Hypothalamus (tissue), 51 donors: ENCODE measurements at regions not wholly inside any gene's neighbourhood (a gene's known extent, or its start where the extent isn't known, plus 50 kb on each side); places are given as distances from the start of the nearest gene placed in this dataset.
"Not testable (repeated sequence)": the region's sequence is repeated elsewhere in the genome, so short reads cannot be mapped to it uniquely, and the experiment has no call there.

Source experiments
- DNase-seq, 51 donors: peaks; one replicate each; lab custom pipeline; 2025; lab: John Stamatoyannopoulos, UW

DNA sequence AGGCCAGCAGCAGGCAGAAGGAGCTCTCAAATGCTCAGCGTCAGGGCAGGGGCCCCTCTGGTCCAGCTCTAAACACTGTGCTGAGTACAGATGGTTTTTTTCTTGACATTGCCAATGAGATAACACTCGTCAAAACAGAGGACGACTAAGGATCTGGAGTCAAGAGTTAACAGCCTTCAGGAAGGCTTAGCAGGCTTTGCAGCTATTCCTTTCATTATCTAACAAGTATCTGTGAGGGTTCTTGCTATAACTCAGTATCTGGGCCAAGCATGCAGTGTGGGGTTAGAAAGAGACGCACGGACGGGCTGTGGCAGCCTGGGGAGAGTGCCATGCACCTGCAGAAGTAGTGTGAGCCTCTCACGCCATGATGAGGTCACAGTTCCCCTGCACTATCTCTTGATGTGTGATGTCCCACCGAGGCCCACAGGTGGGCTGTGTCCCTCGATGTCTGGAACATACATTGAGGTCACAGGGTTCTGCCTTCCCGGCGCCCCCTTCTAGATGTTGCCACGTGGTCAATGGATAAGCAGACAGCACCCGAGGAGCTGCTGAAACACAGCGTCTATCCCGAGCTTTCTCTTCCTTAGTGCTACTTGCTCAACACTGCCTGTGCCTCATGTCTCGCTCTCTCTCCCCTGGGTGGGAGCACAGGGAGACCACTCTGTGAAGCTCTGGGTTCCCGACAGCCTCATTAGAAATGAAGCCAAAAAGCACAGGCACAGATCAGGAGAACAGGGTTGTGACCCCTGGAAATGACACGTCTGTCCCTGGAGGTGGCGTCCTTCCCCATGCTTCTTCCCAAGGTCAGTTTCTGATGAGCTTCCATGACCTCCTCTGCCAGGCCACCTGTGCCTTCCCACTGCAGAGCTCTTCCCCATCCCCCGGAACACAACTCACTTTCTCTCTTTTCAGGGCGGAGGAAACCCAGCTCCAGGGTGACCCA is 85.5 kb upstream of the RPS6KA2 start:
- no peak for DNase-seq

DNA sequence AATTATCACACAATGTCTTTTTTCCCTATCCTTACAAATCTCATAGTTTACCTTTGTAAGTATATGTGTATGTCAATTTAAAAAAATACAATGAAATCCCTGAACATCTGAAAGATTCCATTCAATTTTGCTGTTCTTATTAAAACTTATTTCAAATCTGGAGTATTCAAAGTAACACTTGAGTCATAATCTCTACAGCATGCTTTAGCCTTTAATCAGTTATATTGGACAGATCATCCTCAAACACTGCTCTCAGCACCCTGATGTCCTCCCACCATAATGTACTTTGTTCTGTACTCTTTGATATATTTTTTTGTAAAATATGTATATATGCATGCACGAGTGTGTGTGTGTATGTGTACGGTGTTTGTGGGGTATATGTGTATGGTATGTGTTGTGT is 83.0 kb upstream of the RPS6KA2 start:
- no peak for DNase-seq

- DNase-seq: no peak
Measured at GRCh38 chr6:166708460-166708859, 81.4 kb upstream of the RPS6KA2 start.

DNA sequence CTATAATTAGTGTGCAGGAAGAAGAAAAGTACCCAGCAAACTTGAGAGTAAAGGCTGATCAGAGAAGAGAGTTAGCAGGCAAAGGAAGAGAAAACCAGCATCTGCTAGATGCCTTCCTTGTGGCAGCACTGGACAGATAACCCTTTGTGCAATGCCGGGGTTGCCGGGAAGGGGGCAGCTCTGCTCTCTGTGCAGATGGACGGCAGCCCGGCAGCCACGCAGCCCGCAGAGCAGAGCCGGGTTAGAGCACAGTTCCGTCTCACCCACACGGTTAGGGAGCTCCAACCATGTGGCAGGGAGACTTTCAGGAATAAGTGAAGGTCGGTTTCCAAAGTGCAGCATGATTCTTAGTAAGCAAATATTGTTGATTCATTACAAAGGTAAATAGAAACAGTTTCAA is 80.0 kb upstream of the RPS6KA2 start:
- peak in 31 of 51 donors; percentile 9 to 69 (median 40) for DNase-seq

GRCh38 chr6:166705069-166705468 is 78.0 kb upstream of the RPS6KA2 start:
- DNase-seq: no peak

- DNase-seq: no peak
Measured at GRCh38 chr6:166704171-166704570, 77.1 kb upstream of the RPS6KA2 start.

GRCh38 chr6:166703149-166703710 is 76.2 kb upstream of the RPS6KA2 start:
- peak in 1 of 51 donors; percentile 59 for DNase-seq

GRCh38 chr6:166701424-166701823 is 74.4 kb upstream of the RPS6KA2 start:
- not testable (repeated sequence) for DNase-seq

DNA sequence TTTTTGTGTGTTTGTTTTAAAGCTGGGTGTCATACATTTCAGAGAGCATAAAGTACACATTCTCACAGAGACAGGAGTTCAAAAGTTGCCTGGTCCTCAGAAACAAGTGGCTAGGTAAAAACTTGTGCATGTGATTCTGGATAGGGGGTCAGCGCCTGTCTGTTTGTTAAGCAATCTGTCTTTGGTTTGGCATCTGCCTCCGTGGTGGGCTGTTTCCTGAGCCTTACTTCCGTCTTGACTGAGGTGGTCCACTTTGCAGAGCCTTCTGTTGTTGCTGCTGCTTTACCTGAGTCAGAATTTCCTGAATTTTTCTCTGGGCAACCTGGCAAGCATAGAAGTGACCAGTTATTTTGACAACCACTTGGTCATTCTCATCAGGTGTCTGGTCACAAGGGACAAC is 73.8 kb upstream of the RPS6KA2 start:
- DNase-seq: not testable (repeated sequence)

- no peak for DNase-seq
Measured at GRCh38 chr6:166697113-166697512, 70.1 kb upstream of the RPS6KA2 start.

GRCh38 chr6:166693880-166694279 is 66.8 kb upstream of the RPS6KA2 start:
- DNase-seq: no peak

GRCh38 chr6:166692723-166693302 is 65.8 kb upstream of the RPS6KA2 start:
- DNase-seq: no peak

DNA sequence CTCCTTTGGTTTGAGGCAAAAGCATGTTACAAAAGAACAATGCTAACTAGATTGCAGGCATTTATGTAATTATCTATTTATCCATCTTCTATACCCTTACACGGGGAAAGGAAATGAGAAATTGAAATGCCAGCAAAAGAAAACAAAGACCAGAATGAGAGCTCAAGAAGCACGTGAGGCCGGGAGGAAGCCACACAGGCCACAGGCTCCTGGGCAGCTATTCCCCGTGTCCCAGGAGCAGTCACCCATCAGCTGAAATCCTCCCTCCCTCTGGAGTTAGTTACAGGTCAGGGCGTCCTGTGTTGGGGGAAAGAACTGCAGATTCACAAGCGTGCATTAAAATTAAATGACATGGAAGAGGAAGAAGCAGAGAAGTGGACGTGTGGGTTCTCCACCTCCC is 64.7 kb upstream of the RPS6KA2 start:
- DNase-seq: no peak

GRCh38 chr6:166691199-166691598 is 64.1 kb upstream of the RPS6KA2 start:
- DNase-seq: no peak

- no peak for DNase-seq
Measured at GRCh38 chr6:166689687-166690086, 62.6 kb upstream of the RPS6KA2 start.

DNA sequence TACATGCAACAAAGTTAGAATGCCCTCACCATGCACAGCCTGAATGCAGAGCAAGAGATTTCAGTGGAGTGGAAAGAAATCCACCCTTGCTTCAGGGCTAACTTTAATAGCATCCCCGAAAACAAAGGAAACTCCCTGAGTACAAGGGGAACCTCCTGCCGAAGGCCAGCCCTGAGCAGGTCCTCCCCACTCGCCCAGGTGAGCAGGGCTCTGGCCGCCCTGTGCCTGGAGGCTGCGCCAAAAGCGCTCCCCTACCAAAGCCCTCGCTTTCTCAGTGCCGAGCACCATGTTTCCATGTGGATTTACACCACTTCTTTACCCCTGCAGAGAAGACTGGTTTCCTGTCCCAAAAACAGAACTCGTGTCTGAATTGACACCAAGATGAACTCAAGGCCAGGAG is 61.9 kb upstream of the RPS6KA2 start:
- DNase-seq: no peak

DNA sequence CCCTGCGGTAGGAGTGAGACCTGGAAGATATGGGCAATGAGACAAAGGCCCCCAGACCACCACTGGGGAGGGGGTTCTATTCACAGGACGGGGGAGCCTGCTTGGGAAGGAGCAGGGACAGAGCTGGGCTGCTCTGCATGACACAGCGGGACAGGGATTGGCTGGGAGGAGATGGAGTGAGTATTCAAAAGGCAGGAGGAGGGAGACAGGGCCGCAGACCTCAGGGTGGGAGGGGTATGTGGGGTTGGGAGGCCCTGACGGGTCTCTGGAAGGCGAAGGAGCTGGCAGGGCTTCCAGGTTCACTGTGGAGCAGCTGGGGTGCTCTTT is 60.8 kb upstream of the RPS6KA2 start:
- DNase-seq: no peak

DNA sequence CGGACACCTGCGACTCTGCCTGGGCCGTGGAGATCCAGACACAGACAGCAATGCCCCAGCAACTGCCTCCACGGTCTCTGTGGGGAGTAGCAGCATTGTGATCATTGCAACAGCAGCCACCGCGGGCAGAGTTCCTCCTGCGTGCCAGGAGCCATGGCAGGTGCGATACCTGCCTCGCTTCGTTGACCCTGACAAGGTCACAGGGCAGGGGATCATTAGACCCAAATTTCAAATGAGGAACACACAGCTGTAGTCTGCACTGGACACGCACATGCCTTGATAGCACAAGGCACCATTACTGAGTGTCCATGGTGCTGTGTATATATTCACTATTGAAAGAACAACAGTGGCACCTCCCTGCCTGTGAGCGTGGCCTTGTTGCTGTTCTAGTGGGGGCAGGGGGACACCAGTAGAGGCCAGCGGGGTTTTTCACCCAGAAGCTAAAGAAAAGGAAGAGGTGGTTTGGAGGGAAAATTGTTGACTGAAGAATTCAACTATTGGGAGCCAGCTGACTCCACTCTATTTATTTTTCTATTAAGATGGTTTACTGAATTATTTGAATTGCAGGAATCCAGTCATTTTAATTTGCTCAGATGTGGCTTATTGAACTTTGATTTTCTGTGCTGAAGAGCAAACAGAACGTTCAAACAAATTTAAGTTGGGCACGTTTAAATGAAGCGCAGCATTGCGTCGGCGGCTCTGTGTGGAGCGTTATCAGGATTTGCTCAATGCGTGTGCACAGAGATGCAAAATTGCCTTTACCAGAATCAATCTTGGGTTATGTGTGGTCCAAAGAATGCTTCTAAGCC is 60.2 kb upstream of the RPS6KA2 start:
- DNase-seq: peak in 1 of 51 donors; percentile 22

- DNase-seq: no peak
Measured at GRCh38 chr6:166686317-166686716, 59.3 kb upstream of the RPS6KA2 start.

DNA sequence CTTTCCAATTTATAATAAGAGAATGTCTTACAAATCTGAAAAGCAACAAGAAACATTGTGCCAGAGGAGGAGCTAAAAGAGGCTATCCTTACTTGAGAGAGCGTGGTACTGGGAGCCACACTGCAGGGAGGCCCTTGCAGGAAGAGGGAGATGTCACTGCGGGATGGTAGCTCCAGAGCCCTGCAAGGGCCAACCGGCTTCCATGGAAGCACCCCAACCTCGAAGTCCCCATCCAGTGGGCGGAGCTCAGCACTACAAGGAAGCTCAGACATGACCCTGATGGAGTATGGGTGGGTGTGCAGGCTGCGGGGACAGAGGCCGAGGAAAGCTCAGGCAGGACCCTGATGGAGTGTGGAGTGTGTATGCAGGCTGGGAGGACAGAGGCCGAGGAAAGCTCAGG is 57.8 kb upstream of the RPS6KA2 start:
- DNase-seq: no peak

DNA sequence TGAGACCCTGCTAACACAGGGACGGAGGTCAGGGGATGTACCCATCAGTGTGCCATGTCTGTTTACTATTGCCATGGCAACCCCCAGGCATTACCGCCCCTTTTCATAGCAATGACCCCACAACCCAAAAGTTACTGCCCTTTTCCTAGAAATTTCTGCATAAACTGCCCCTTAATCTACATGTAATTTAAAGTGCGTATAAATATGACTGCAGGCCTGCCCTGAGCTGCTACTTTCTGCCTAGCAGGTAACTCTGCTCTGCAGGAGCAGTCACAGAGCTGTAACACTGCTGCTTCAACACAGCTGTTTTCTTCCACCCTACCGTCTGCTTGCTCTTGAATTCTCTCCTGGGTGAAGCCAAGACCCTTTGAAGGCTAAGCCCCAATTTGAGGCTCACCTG is 57.1 kb upstream of the RPS6KA2 start:
- DNase-seq: no peak
